ENCODE measurements at regions not wholly inside any gene's neighbourhood (a gene's known extent, or its start where the extent isn't known, plus 50 kb on each side); places are given as distances from the start of the nearest gene placed in this dataset.

- no peak overlapping the region for H3K9ac ChIP-seq (ENCODE audit: low read depth in 1 of 2, low read length in 2 of 2)
- no peak overlapping the region for H3K4me3 ChIP-seq (ENCODE audit: low read depth in 1 of 3, low read length in 3 of 3)
- DNase-seq (ENCODE audit: low spot score) = no peak
- H3K27me3 ChIP-seq (ENCODE audit: control insufficient read depth in 4 of 4, insufficient read depth in 4 of 4, low read length in 3 of 4) = no peaks in the 10 kb centered on the region
- H3K4me1 ChIP-seq (ENCODE audit: control insufficient read depth in 4 of 4, insufficient read depth in 4 of 4, low read length in 3 of 4) = no peaks in the 10 kb centered on the region
- H3K9me3 ChIP-seq (ENCODE audit: control insufficient read depth in 4 of 4, low read length in 3 of 4) = no peaks in the 10 kb centered on the region
- WGBS = 44% methylated on average over 2 of the region's 2 CpGs
- TF ChIP-seq CTCF (IDR thresholded peaks at IDR 0.05; ENCODE audit: low read depth, low read length, missing input control) = no peak
- TF ChIP-seq HNF4G (IDR thresholded peaks at IDR 0.05) = no peak
- TF ChIP-seq ATF3 (IDR thresholded peaks at IDR 0.05) = no peak
- TF ChIP-seq NR2F2 (IDR thresholded peaks at IDR 0.05) = no peak
- no peak for TF ChIP-seq RAD21 (IDR thresholded peaks at IDR 0.05)
- TF ChIP-seq SP1 (IDR thresholded peaks at IDR 0.05) = no peak
- no peak for TF ChIP-seq JUND (IDR thresholded peaks at IDR 0.05)
- no peak for TF ChIP-seq MAX (IDR thresholded peaks at IDR 0.05)
- no peak for TF ChIP-seq GABPA (IDR thresholded peaks at IDR 0.05 in 1 of 2, conservative IDR thresholded peaks at IDR 0.05 in 1 of 2)
- TF ChIP-seq, protein P1, sequence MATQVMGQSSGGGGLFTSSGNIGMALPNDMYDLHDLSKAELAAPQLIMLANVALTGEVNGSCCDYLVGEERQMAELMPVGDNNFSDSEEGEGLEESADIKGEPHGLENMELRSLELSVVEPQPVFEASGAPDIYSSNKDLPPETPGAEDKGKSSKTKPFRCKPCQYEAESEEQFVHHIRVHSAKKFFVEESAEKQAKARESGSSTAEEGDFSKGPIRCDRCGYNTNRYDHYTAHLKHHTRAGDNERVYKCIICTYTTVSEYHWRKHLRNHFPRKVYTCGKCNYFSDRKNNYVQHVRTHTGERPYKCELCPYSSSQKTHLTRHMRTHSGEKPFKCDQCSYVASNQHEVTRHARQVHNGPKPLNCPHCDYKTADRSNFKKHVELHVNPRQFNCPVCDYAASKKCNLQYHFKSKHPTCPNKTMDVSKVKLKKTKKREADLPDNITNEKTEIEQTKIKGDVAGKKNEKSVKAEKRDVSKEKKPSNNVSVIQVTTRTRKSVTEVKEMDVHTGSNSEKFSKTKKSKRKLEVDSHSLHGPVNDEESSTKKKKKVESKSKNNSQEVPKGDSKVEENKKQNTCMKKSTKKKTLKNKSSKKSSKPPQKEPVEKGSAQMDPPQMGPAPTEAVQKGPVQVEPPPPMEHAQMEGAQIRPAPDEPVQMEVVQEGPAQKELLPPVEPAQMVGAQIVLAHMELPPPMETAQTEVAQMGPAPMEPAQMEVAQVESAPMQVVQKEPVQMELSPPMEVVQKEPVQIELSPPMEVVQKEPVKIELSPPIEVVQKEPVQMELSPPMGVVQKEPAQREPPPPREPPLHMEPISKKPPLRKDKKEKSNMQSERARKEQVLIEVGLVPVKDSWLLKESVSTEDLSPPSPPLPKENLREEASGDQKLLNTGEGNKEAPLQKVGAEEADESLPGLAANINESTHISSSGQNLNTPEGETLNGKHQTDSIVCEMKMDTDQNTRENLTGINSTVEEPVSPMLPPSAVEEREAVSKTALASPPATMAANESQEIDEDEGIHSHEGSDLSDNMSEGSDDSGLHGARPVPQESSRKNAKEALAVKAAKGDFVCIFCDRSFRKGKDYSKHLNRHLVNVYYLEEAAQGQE (IDR thresholded peaks at IDR 0.05) = no peak
- TF ChIP-seq FOXA2 (IDR thresholded peaks at IDR 0.05) = no peak
- no peak for TF ChIP-seq YY1 (IDR thresholded peaks at IDR 0.05)
- TF ChIP-seq ZBTB33 (IDR thresholded peaks at IDR 0.05) = no peak
- no peak for TF ChIP-seq FOXA1 (IDR thresholded peaks at IDR 0.05)
- no peak for TF ChIP-seq HNF4A (conservative IDR thresholded peaks at IDR 0.05)
- TF ChIP-seq TAF1 (conservative IDR thresholded peaks at IDR 0.05) = no peak
- no peak for TF ChIP-seq RXRA (IDR thresholded peaks at IDR 0.05)
- TF ChIP-seq EGR1 (IDR thresholded peaks at IDR 0.05; ENCODE audit: low read depth in 2 of 2) = no peak
- no peak overlapping the region for H3K27ac ChIP-seq (ENCODE audit: low read depth in 1 of 2, low read length in 2 of 2)
- H3K36me3 ChIP-seq (ENCODE audit: control insufficient read depth in 4 of 4, insufficient read depth in 3 of 4, low read depth in 1 of 4, low read length in 3 of 4) = no peaks in the 10 kb centered on the region
Observed at GRCh38 chr6:103872233-103872632, 987.5 kb downstream of the HACE1 start.

All from liver (tissue), 8 donors.